ENCODE measurements at regions not wholly inside any gene's neighbourhood (a gene's known extent, or its start where the extent isn't known, plus 50 kb on each side); places are given as distances from the start of the nearest gene placed in this dataset.
"Not testable (repeated sequence)": the region's sequence is repeated elsewhere in the genome, so short reads cannot be mapped to it uniquely, and the experiment has no call there.

DNA sequence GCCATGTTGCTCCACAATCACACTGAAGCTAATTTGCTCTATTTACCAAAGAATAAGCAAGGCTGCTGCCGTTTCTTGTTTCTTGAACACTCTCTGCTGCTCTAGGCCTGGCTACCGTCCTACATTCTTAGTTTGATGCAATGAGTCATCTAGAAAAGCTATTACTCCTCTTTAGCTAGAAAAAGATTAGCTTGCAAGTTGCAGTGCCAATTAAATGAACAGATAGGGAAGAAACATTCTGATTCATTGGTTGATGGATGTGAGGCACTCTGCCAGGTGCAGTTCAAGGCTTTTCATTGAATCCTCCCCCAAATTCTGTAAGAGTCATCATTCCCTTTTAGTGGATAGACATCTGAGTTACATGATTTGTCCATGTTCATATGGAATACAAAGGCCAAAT lies 807.7 kb upstream of the AMELY start:
- H3K27ac ChIP-seq (ENCODE audit: low read depth, low read length): 0 out of 2 replicates have a peak overlapping the region, but pooled peaks have one; percentile 2
- no peak overlapping the region; the same call in 1 of the 2 replicates for H3K4me3 ChIP-seq (ENCODE audit: low read depth, low read length)
- no peaks in the 10 kb centered on the region for H3K36me3 ChIP-seq (ENCODE audit: insufficient read depth, low read length)
- H3K79me2 ChIP-seq (ENCODE audit: control insufficient read depth, insufficient read depth, low read length, unreplicated experiment): no peaks in the 10 kb centered on the region
- H3K27me3 ChIP-seq (ENCODE audit: insufficient read depth, low read length): no peaks in the 10 kb centered on the region
- no peak overlapping the region for H2AFZ ChIP-seq (ENCODE audit: low read length, unreplicated experiment)
- peaks cover 17% of the 10 kb centered on the region for H3K4me1 ChIP-seq (ENCODE audit: control insufficient read depth, insufficient read depth, low read length, unreplicated experiment)

DNA sequence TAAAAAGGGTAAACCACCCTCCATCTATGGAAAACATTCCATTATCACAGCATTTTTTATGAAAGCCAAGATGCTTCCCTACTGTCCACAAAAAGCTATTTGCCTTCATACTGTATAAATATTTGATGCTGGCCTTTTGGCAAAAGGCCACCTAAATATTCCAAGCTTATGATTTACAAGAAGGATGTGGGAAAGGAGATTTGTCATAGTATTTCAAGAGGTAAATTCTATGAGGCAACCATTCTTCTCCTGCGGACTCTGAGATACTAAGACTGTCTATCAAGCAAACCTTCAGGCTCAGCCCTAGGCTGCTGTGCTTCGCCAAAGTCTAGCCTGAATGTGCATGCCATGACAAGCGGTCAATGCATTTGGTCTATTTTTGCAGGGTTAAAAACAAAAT lies 807.1 kb upstream of the AMELY start:
- Histone ChIP-seq H3K79me2 (ENCODE audit: control insufficient read depth, insufficient read depth, low read length, unreplicated experiment) (no peaks in the 10 kb centered on the region), H2AFZ (ENCODE audit: low read length, unreplicated experiment) (no peak overlapping the region), H3K27me3 (ENCODE audit: insufficient read depth, low read length) (no peaks in the 10 kb centered on the region), H3K36me3 (ENCODE audit: insufficient read depth, low read length) (no peaks in the 10 kb centered on the region), H3K27ac (ENCODE audit: low read depth, low read length) (0 out of 2 replicates have a peak overlapping the region, but pooled peaks have one; percentile 2), H3K4me1 (ENCODE audit: control insufficient read depth, insufficient read depth, low read length, unreplicated experiment) (peaks cover 17% of the 10 kb centered on the region), H3K4me3 (ENCODE audit: low read depth, low read length) (no peak overlapping the region; the same call in 1 of the 2 replicates)

DNA sequence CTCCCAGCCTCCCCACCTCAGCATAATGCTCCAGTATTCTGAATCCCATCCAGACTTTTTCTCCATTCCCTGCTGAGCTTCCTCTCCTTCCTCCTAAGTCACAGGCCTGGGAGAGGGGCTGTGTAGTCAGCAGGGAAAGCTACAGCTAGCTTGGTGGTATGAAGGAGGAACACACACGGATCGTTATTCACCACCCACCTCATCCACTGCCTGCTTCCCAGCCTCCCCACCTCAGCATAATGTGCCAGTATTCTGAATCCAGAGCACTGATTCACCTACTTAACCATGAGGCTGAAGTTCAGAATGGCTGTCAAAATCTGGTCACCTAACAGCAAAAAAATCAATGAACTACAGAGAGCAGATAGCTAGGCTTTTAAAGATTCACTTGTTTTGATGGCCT lies 806.6 kb upstream of the AMELY start:
- Histone ChIP-seq H3K27me3 (ENCODE audit: insufficient read depth, low read length) (no peaks in the 10 kb centered on the region), H3K79me2 (ENCODE audit: control insufficient read depth, insufficient read depth, low read length, unreplicated experiment) (no peaks in the 10 kb centered on the region), H3K4me1 (ENCODE audit: control insufficient read depth, insufficient read depth, low read length, unreplicated experiment) (peaks cover 17% of the 10 kb centered on the region), H3K36me3 (ENCODE audit: insufficient read depth, low read length) (no peaks in the 10 kb centered on the region), H2AFZ (ENCODE audit: low read length, unreplicated experiment) (no peak overlapping the region), H3K27ac (ENCODE audit: low read depth, low read length) (no peak overlapping the region), H3K4me3 (ENCODE audit: low read depth, low read length) (no peak overlapping the region)

DNA sequence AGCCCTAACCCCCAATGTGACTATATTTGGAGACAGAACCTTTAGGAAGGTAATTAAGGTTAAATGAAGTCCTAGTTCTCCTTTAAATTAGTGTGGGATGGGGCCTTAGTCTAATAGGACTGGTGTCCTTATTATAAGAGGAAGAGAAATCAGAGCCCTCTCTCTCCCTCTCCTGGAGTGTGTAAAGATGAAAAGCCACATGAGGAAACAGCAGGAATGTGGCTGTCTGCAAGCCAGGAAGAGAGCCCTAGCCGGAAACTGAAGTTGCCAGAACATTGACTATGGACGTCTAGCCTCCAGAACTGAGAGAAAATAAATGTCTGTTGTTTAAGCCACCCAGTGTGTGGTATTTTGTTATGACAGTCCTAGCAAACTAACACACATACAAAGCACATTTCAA lies 802.9 kb upstream of the AMELY start:
- no peak overlapping the region for H3K27ac ChIP-seq (ENCODE audit: low read depth, low read length)
- H3K4me3 ChIP-seq (ENCODE audit: low read depth, low read length): no peak overlapping the region
- peak overlapping the region; percentile 38 for H2AFZ ChIP-seq (ENCODE audit: low read length, unreplicated experiment)
- H3K36me3 ChIP-seq (ENCODE audit: insufficient read depth, low read length): no peaks in the 10 kb centered on the region
- no peaks in the 10 kb centered on the region for H3K27me3 ChIP-seq (ENCODE audit: insufficient read depth, low read length)
- peaks cover 25% of the 10 kb centered on the region for H3K4me1 ChIP-seq (ENCODE audit: control insufficient read depth, insufficient read depth, low read length, unreplicated experiment)
- H3K79me2 ChIP-seq (ENCODE audit: control insufficient read depth, insufficient read depth, low read length, unreplicated experiment): no peaks in the 10 kb centered on the region

DNA sequence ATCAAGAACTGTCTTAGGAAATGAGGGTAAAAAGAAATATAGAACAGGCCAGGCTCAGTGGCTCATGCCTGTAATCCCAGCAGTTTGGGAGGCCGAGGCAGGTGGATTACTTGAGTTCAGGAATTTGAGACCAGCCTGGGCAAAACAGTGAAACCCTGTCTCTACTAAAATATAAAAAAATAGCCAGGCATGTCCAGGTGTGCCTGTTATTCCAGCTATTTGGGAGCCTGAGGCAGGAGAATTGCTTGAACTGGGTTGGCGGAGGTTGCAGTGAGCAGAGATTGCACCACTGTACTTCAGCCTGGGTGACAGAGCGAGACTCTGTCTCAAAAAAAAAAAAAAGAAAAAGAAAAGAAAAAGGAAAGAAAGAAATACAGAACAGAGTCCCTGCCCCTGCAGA lies 802.2 kb upstream of the AMELY start:
- H3K27me3 ChIP-seq (ENCODE audit: insufficient read depth, low read length); H3K36me3 ChIP-seq (ENCODE audit: insufficient read depth, low read length); H2AFZ ChIP-seq (ENCODE audit: low read length, unreplicated experiment); H3K4me3 ChIP-seq (ENCODE audit: low read depth, low read length); H3K27ac ChIP-seq (ENCODE audit: low read depth, low read length); H3K79me2 ChIP-seq (ENCODE audit: control insufficient read depth, insufficient read depth, low read length, unreplicated experiment): not testable (repeated sequence)
- peaks cover 20% of the 10 kb centered on the region for H3K4me1 ChIP-seq (ENCODE audit: control insufficient read depth, insufficient read depth, low read length, unreplicated experiment)

DNA sequence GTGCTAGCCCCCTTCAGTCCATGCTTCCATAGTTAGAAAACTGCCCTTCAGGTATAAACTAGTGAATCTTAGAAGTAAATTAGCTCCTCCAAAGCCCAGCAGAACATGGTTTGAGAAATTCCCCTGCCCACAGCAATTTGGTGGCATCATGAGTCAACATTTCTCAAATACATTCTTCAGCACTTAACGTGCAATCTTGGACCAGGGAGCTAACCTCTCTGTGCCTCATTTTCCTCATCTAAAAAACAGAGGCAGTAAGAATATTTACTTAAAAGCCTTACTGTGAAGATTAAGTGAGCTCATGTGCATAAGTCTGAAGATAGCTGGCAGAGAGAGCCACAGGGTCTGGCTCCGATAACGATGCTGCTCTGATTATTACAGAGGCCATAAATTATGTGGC lies 800.7 kb upstream of the AMELY start:
- no peak overlapping the region for H3K27ac ChIP-seq (ENCODE audit: low read depth, low read length)
- no peak overlapping the region for H3K4me3 ChIP-seq (ENCODE audit: low read depth, low read length)
- H3K4me1 ChIP-seq (ENCODE audit: control insufficient read depth, insufficient read depth, low read length, unreplicated experiment): peaks cover 11% of the 10 kb centered on the region
- H3K36me3 ChIP-seq (ENCODE audit: insufficient read depth, low read length): no peaks in the 10 kb centered on the region
- no peaks in the 10 kb centered on the region for H3K79me2 ChIP-seq (ENCODE audit: control insufficient read depth, insufficient read depth, low read length, unreplicated experiment)
- no peak overlapping the region for H2AFZ ChIP-seq (ENCODE audit: low read length, unreplicated experiment)
- H3K27me3 ChIP-seq (ENCODE audit: insufficient read depth, low read length): no peaks in the 10 kb centered on the region

DNA sequence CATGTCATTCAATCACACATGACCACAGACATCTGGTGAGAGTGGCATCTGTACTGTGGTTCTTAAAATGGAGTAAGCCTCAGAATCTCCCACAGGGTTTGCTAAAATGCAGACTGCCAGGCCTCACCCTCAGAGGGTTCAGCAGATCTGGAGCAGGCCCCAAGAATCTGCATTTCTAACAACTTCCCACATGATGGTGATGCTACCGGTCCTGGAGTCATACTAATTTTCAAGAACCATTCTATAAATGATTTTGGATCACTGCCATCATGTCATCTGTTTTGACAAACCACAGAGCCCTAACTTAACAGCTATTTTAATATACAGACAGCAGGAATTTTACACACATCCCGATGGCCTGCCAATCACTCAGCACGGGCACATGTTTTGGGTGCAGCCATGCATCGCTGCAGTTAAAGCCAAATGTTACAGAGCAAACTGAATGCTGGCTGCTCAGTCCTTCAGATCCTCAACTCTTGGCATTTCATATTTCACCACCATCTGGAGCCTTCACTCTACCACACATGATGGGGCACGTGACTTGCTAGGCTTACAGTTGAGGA lies 792.1 kb upstream of the AMELY start:
- no peaks in the 10 kb centered on the region for H3K4me1 ChIP-seq (ENCODE audit: control insufficient read depth, insufficient read depth, low read length, unreplicated experiment)
- H2AFZ ChIP-seq (ENCODE audit: low read length, unreplicated experiment): no peak overlapping the region
- no peaks in the 10 kb centered on the region for H3K36me3 ChIP-seq (ENCODE audit: insufficient read depth, low read length)
- H3K4me3 ChIP-seq (ENCODE audit: low read depth, low read length): no peak overlapping the region
- H3K27me3 ChIP-seq (ENCODE audit: insufficient read depth, low read length): no peaks in the 10 kb centered on the region
- no peaks in the 10 kb centered on the region for H3K79me2 ChIP-seq (ENCODE audit: control insufficient read depth, insufficient read depth, low read length, unreplicated experiment)
- no peak overlapping the region for H3K27ac ChIP-seq (ENCODE audit: low read depth, low read length)

DNA sequence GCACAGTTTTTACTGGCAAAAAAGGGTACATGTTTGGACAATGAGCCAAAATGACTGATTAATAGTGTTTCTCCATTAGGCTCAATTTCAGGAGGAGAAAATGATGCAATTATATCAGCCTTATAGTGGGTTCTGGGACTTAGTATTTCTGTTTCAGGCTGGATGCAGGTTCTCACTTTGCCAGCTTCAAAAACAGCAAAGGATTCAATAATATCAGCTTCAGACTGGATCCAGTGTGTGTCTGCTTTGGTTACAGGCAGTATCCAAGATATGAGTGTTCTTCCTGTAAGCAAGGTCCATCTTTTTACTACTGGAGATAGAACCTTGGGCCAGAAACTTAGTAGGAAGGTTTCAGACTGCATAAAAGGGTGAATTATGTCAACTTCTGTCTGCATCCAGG lies 790.9 kb upstream of the AMELY start:
- Histone ChIP-seq H2AFZ (ENCODE audit: low read length, unreplicated experiment) (no peak overlapping the region), H3K27ac (ENCODE audit: low read depth, low read length) (no peak overlapping the region)

DNA sequence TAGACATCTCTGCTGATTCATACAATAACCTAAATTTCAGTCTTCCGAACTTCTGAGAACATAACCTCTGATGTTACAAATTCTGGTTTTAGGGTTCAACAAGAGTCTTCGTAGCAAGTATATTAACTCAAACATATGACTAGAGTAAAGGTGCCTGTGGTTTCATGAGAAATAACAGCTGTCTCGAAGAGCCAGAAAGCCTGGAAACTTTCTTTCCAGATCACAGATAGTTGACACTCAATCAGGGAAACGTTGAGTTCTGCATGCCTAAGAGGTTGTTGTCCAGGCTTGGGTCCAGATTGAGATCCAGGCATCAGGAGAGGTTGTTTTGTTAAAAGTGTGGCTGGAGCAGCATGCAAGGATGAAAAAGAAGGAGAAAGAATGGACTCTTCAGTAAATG lies 790.1 kb upstream of the AMELY start:
- H2AFZ ChIP-seq (ENCODE audit: low read length, unreplicated experiment): no peak overlapping the region
- H3K4me3 ChIP-seq (ENCODE audit: low read depth, low read length): no peak overlapping the region
- H3K27ac ChIP-seq (ENCODE audit: low read depth, low read length): no peak overlapping the region
- H3K4me1 ChIP-seq (ENCODE audit: control insufficient read depth, insufficient read depth, low read length, unreplicated experiment): no peaks in the 10 kb centered on the region
- H3K36me3 ChIP-seq (ENCODE audit: insufficient read depth, low read length): no peaks in the 10 kb centered on the region
- no peaks in the 10 kb centered on the region for H3K79me2 ChIP-seq (ENCODE audit: control insufficient read depth, insufficient read depth, low read length, unreplicated experiment)
- H3K27me3 ChIP-seq (ENCODE audit: insufficient read depth, low read length): no peaks in the 10 kb centered on the region

More for the DNA sequence above, 790.9 kb upstream of the AMELY start:
- Histone ChIP-seq H3K4me3 (ENCODE audit: low read depth, low read length) (no peak overlapping the region), H3K36me3 (ENCODE audit: insufficient read depth, low read length) (no peaks in the 10 kb centered on the region), H3K4me1 (ENCODE audit: control insufficient read depth, insufficient read depth, low read length, unreplicated experiment) (no peaks in the 10 kb centered on the region), H3K79me2 (ENCODE audit: control insufficient read depth, insufficient read depth, low read length, unreplicated experiment) (no peaks in the 10 kb centered on the region), H3K27me3 (ENCODE audit: insufficient read depth, low read length) (no peaks in the 10 kb centered on the region)

DNA sequence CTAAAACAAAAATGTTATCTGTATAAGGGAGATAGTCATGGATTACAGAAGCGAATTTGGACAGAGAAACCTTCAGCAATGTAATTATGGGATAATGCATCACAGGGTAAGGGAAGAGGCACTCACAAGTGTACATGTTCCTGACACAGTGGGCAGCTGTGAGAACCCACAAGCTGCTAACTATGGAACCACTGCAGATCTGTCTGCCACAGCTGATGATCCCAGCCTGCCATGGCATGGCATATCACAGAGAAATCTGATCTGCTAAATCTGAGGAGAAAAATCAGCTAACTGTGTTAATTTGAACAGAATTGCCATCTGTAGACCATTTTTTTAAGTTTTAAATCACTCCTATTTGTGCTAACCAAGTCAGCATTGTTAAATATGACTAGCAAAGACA lies 786.0 kb upstream of the AMELY start:
- H3K36me3 ChIP-seq (ENCODE audit: insufficient read depth, low read length): no peaks in the 10 kb centered on the region
- no peak overlapping the region for H3K4me3 ChIP-seq (ENCODE audit: low read depth, low read length)
- H3K79me2 ChIP-seq (ENCODE audit: control insufficient read depth, insufficient read depth, low read length, unreplicated experiment): no peaks in the 10 kb centered on the region
- H2AFZ ChIP-seq (ENCODE audit: low read length, unreplicated experiment): no peak overlapping the region
- no peaks in the 10 kb centered on the region for H3K27me3 ChIP-seq (ENCODE audit: insufficient read depth, low read length)
- H3K4me1 ChIP-seq (ENCODE audit: control insufficient read depth, insufficient read depth, low read length, unreplicated experiment): no peaks in the 10 kb centered on the region
- no peak overlapping the region for H3K27ac ChIP-seq (ENCODE audit: low read depth, low read length)

DNA sequence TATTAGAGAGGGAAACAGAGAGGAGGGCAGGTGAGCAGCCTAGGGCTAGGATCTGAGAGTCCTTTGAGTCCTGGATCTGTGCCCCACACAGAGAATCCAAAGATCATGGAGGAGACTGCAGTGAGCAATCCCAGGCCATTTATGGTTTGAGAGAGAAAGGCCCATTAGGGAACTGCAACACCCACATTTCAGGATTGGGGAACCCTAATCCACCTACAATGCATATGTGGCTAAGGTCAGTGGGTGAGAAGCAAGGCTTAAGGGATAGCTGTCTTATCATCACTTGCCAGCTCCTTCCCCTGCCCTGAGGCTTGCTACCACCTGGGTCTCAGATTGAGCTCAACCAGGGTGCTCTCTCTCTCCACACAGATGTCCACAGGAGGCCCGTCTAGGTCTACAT lies 781.1 kb upstream of the AMELY start:
- Histone ChIP-seq H3K79me2 (ENCODE audit: control insufficient read depth, insufficient read depth, low read length, unreplicated experiment) (no peaks in the 10 kb centered on the region), H2AFZ (ENCODE audit: low read length, unreplicated experiment) (no peak overlapping the region), H3K27me3 (ENCODE audit: insufficient read depth, low read length) (no peaks in the 10 kb centered on the region), H3K36me3 (ENCODE audit: insufficient read depth, low read length) (no peaks in the 10 kb centered on the region), H3K27ac (ENCODE audit: low read depth, low read length) (no peak overlapping the region), H3K4me3 (ENCODE audit: low read depth, low read length) (no peak overlapping the region), H3K4me1 (ENCODE audit: control insufficient read depth, insufficient read depth, low read length, unreplicated experiment) (no peaks in the 10 kb centered on the region)
